Mesothelial cell of epicardium (in vitro differentiated cells): ENCODE measurements at regions not wholly inside any gene's neighbourhood (a gene's known extent, or its start where the extent isn't known, plus 50 kb on each side); places are given as distances from the start of the nearest gene placed in this dataset.

Experiments
- DNase-seq, 2 experiments: peaks; one replicate each; pipeline ENCODE4 v3.0.0; 2021; ENCODE audit warnings: low spot score in 2 of 2; ENCODE audit not compliant: unreplicated experiment in 2 of 2
- H3K27ac Mint-ChIP-seq: 2 replicates; pipeline ENCODE4 v1.8.0; 2021; ENCODE audit warnings: mixed read lengths
- H3K27me3 Mint-ChIP-seq: 2 replicates; pipeline ENCODE4 v1.8.0; 2021; ENCODE audit warnings: low read depth, mixed read lengths
- H3K36me3 Mint-ChIP-seq: 2 replicates; pipeline ENCODE4 v1.8.0; 2021; ENCODE audit warnings: mixed read lengths
- H3K4me1 Mint-ChIP-seq: 2 replicates; pipeline ENCODE4 v1.8.0; 2021; ENCODE audit warnings: mixed read lengths
- H3K4me3 Mint-ChIP-seq: 2 replicates; pipeline ENCODE4 v1.8.0; 2021; ENCODE audit warnings: mild to moderate bottlenecking, moderate library complexity, mixed read lengths
- H3K9me3 Mint-ChIP-seq: 2 replicates; pipeline ENCODE4 v1.8.0; 2021; ENCODE audit warnings: mixed read lengths
- CTCF ChIP-seq: fragments of 200-600 bp; sonication (generic); IDR thresholded peaks from one replicate; pipeline ENCODE4 v1.5.0; 2021; ENCODE audit warnings: antibody characterized with exemption; ENCODE audit not compliant: unreplicated experiment

- no peak for TF ChIP-seq CTCF
- Mint-ChIP-seq H3K4me1 (peaks cover 5% of the 10 kb centered on the region), H3K9me3 (peaks cover 30% of the 10 kb centered on the region), H3K36me3 (no peaks in the 10 kb centered on the region), H3K27me3 (no peaks in the 10 kb centered on the region), H3K4me3 (no peak overlapping the region), H3K27ac (no peak overlapping the region)
- DNase-seq = no peak
Measured at GRCh38 chrX:9329056-9329455, 135.8 kb upstream of the TBL1X start.

DNA sequence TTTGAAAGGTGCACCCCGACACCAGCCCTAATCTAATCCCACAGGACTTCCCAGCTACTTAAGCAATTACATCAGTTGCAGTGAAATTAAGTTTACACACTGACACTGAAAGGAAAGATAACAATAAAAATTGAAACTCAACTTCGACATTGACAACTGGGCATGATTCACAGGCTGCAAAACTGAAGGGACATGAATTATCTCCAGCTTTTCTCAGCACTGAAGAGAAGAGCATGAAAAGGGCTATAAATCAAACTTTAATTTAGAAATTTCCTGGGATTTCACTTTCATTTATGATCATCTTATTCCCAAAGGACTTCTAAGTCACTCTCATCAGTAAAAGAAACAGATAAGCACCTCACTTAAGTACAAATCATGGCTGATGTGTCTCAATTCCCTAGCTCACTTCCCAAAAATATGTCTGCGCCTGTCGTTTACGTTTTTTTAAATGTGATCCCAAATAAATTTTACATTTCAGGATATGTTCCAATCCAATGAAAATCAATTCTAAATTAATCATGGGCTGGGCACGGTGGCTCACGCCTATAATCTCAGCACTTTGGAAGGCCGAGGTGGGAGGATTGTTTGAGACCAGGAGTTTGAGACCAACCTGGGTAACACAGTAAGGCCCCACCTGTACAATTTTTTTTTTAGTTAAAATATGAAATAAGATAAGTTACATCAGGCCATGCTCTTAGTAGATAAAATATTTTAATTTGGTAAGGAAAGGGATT is 134.4 kb upstream of the TBL1X start:
- H3K4me1 Mint-ChIP-seq = peaks cover 8% of the 10 kb centered on the region
- no peaks in the 10 kb centered on the region for H3K36me3 Mint-ChIP-seq
- peaks cover 26% of the 10 kb centered on the region for H3K9me3 Mint-ChIP-seq
- TF ChIP-seq CTCF = no peak
- no peak overlapping the region for H3K27ac Mint-ChIP-seq
- H3K27me3 Mint-ChIP-seq = no peaks in the 10 kb centered on the region
- no peak for DNase-seq
- H3K4me3 Mint-ChIP-seq = no peak overlapping the region

DNA sequence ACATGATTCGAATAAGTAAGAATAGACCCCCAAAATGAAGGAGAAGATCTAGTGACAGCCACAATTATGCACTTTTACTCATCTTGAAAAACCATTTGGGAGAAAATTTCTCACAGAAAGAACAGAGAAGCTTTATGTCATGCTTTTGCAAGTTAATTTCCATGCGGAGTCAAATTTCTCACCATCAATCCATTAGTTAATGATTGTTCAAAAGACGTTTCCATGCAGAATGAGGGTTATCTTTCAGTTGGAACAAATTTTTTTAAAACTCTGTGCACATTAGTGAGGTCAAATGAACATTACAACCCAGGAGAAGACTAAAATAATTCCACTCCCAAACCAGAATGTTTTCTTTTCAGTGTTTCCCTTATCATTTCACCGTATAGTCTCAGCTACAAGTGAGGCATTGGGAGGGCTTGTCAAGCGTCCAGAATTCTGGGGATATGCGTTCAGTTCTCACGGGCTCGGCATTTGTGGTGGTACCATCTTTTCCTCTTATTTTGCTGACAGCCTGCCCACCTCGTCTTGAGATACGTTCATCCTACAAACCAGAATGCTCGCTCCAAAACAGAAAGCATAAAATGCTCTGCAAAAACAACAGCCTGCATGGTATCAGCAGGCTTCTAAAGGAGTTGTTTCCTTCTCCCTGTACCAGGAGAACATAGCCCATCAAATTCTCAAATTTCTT is 130.8 kb upstream of the TBL1X start:
- H3K27me3 Mint-ChIP-seq = no peaks in the 10 kb centered on the region
- TF ChIP-seq CTCF = no peak
- H3K4me1 Mint-ChIP-seq = peaks cover 8% of the 10 kb centered on the region
- peaks cover 13% of the 10 kb centered on the region for H3K9me3 Mint-ChIP-seq
- no peak overlapping the region for H3K27ac Mint-ChIP-seq
- no peaks in the 10 kb centered on the region for H3K36me3 Mint-ChIP-seq
- no peak overlapping the region for H3K4me3 Mint-ChIP-seq
- DNase-seq = no peak

GRCh38 chrX:9335251-9335650 is 129.6 kb upstream of the TBL1X start:
- TF ChIP-seq CTCF = no peak
- peaks cover 10% of the 10 kb centered on the region for H3K9me3 Mint-ChIP-seq
- no peak overlapping the region for H3K27ac Mint-ChIP-seq
- no peaks in the 10 kb centered on the region for H3K36me3 Mint-ChIP-seq
- no peak for DNase-seq
- peaks cover 14% of the 10 kb centered on the region for H3K4me1 Mint-ChIP-seq
- H3K4me3 Mint-ChIP-seq = no peak overlapping the region
- H3K27me3 Mint-ChIP-seq = no peaks in the 10 kb centered on the region

GRCh38 chrX:9336456-9336855 is 128.4 kb upstream of the TBL1X start:
- DNase-seq = no peak
- no peaks in the 10 kb centered on the region for H3K36me3 Mint-ChIP-seq
- no peak overlapping the region for H3K4me3 Mint-ChIP-seq
- H3K9me3 Mint-ChIP-seq = peaks cover 7% of the 10 kb centered on the region
- no peak overlapping the region for H3K27ac Mint-ChIP-seq
- no peaks in the 10 kb centered on the region for H3K27me3 Mint-ChIP-seq
- peaks cover 26% of the 10 kb centered on the region for H3K4me1 Mint-ChIP-seq
- no peak for TF ChIP-seq CTCF
